ACHN (cell line): ENCODE measurements at regions not wholly inside any gene's neighbourhood (a gene's known extent, or its start where the extent isn't known, plus 50 kb on each side); places are given as distances from the start of the nearest gene placed in this dataset.
A peak's percentile ranks its signal among the peaks of the same experiment; 100 is the strongest.

ENCODE experiments used
- DNase-seq: peaks from one replicate; pipeline ENCODE4 v3.0.0-alpha.2; 2015
- in situ Hi-C: cut with HindIII; loops from 2 replicates; pipeline ENCODE4 v1.10.0; 2017; ENCODE audit warnings: low sequenced_read_pairs, low pct_ligation_motif_present, low pct_unique_long_range_greater_than_20kb

- in situ Hi-C loops = no loop called here
- DNase-seq = no peak
Measured at GRCh38 chr2:111219285-111219684, 98.6 kb downstream of the BCL2L11 start.

- DNase-seq = no peak
- in situ Hi-C loops = no loop called here
Measured at GRCh38 chr2:111219734-111220505, 99.2 kb downstream of the BCL2L11 start.

GRCh38 chr2:111220962-111221361 lies 100.2 kb downstream of the BCL2L11 start:
- no peak for DNase-seq
- in situ Hi-C loops = no loop called here

GRCh38 chr2:111221701-111222100 lies 101.0 kb downstream of the BCL2L11 start:
- in situ Hi-C loops = no loop called here
- DNase-seq = no peak

GRCh38 chr2:111222204-111222866 lies 101.6 kb downstream of the BCL2L11 start:
- no peak for DNase-seq
- in situ Hi-C loops = no loop called here

- in situ Hi-C loops = no loop called here
- DNase-seq = no peak
Measured at GRCh38 chr2:111225856-111226255, 105.1 kb downstream of the BCL2L11 start.

GRCh38 chr2:111226876-111227700 lies 106.4 kb downstream of the BCL2L11 start:
- DNase-seq = no peak
- in situ Hi-C loops = no loop called here

- peak; percentile 87 for DNase-seq
- in situ Hi-C loops = no loop called here
Measured at GRCh38 chr2:111227716-111228141, 107.0 kb downstream of the BCL2L11 start.

- in situ Hi-C loops = no loop called here
- no peak for DNase-seq
Measured at GRCh38 chr2:111231532-111232252, 111.0 kb downstream of the BCL2L11 start.

- no peak for DNase-seq
- in situ Hi-C loops = no loop called here
Measured at GRCh38 chr2:111235192-111236015, 114.7 kb downstream of the BCL2L11 start.

- in situ Hi-C loops = no loop called here
- no peak for DNase-seq
Measured at GRCh38 chr2:111236025-111236424, 115.3 kb downstream of the BCL2L11 start.

- in situ Hi-C loops = no loop called here
- DNase-seq = no peak
Measured at GRCh38 chr2:111238296-111238695, 117.6 kb downstream of the BCL2L11 start.

- in situ Hi-C loops = no loop called here
- no peak for DNase-seq
Measured at GRCh38 chr2:111239107-111239506, 118.4 kb downstream of the BCL2L11 start.

- DNase-seq = no peak
- in situ Hi-C loops = no loop called here
Measured at GRCh38 chr2:111239581-111240249, 119.0 kb downstream of the BCL2L11 start.

- DNase-seq = no peak
- in situ Hi-C loops = no loop called here
Measured at GRCh38 chr2:111243295-111243694, 122.6 kb downstream of the BCL2L11 start.

- no peak for DNase-seq
- in situ Hi-C loops = no loop called here
Measured at GRCh38 chr2:111244864-111245263, 124.2 kb downstream of the BCL2L11 start.

- in situ Hi-C loops = no loop called here
- no peak for DNase-seq
Measured at GRCh38 chr2:111246620-111247061, 125.9 kb downstream of the BCL2L11 start.
